ENCODE measurements at regions not wholly inside any gene's neighbourhood (a gene's known extent, or its start where the extent isn't known, plus 50 kb on each side); places are given as distances from the start of the nearest gene placed in this dataset.

DNA sequence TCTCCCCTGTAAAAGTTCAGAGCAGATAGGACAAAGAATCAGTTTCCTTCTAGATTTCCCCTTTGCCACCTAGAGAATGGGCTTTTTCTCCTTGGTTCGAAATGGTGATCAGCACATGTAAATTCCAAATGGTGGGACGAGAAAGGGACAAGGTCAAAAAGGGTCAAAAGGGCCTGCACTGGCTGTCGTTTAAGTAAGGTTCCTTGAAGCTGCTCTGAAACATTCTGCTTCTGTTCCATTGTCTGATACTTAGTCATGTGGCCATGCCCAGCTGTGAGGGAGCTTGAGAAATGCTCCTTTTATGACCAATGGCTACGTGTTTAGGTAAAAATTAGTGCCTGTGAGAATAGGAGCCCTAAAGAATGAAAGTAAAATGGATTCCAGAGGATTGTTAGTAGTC lies 165.9 kb upstream of the CENPE start:
- TF ChIP-seq IRF5 (IDR thresholded peaks at IDR 0.05; ENCODE audit: borderline replicate concordance) (no peak), MXI1 (IDR thresholded peaks at IDR 0.05; ENCODE audit: low read depth, low read length) (no peak), RBBP5 (conservative IDR thresholded peaks at IDR 0.05) (no peak), SREBF2 (IDR thresholded peaks at IDR 0.05; ENCODE audit: low read length) (no peak), ZBTB11 (CRISPR knock-in tag; IDR thresholded peaks at IDR 0.05) (no peak), HDAC2 (IDR thresholded peaks at IDR 0.05) (no peak)
- TF ChIP-seq, protein P1, sequence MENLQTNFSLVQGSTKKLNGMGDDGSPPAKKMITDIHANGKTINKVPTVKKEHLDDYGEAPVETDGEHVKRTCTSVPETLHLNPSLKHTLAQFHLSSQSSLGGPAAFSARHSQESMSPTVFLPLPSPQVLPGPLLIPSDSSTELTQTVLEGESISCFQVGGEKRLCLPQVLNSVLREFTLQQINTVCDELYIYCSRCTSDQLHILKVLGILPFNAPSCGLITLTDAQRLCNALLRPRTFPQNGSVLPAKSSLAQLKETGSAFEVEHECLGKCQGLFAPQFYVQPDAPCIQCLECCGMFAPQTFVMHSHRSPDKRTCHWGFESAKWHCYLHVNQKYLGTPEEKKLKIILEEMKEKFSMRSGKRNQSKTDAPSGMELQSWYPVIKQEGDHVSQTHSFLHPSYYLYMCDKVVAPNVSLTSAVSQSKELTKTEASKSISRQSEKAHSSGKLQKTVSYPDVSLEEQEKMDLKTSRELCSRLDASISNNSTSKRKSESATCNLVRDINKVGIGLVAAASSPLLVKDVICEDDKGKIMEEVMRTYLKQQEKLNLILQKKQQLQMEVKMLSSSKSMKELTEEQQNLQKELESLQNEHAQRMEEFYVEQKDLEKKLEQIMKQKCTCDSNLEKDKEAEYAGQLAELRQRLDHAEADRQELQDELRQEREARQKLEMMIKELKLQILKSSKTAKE (IDR thresholded peaks at IDR 0.05; ENCODE audit: low read depth, poor library complexity, severe bottlenecking), result no peak
- TF ChIP-seq, protein P2, sequence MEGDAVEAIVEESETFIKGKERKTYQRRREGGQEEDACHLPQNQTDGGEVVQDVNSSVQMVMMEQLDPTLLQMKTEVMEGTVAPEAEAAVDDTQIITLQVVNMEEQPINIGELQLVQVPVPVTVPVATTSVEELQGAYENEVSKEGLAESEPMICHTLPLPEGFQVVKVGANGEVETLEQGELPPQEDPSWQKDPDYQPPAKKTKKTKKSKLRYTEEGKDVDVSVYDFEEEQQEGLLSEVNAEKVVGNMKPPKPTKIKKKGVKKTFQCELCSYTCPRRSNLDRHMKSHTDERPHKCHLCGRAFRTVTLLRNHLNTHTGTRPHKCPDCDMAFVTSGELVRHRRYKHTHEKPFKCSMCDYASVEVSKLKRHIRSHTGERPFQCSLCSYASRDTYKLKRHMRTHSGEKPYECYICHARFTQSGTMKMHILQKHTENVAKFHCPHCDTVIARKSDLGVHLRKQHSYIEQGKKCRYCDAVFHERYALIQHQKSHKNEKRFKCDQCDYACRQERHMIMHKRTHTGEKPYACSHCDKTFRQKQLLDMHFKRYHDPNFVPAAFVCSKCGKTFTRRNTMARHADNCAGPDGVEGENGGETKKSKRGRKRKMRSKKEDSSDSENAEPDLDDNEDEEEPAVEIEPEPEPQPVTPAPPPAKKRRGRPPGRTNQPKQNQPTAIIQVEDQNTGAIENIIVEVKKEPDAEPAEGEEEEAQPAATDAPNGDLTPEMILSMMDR (IDR thresholded peaks at IDR 0.05 in 2 of 3, conservative IDR thresholded peaks at IDR 0.05 in 1 of 3; ENCODE audit: control insufficient read depth in 2 of 3, extremely low read depth in 1 of 3, insufficient read depth in 1 of 3, low read depth in 3 of 3, low read length in 3 of 3), result no peak
- TF ChIP-seq, protein P3, sequence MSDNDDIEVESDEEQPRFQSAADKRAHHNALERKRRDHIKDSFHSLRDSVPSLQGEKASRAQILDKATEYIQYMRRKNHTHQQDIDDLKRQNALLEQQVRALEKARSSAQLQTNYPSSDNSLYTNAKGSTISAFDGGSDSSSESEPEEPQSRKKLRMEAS (IDR thresholded peaks at IDR 0.05; ENCODE audit: low read depth, low read length), result no peak

All from GM12878 (cell line).